HG03457 (cell line): ENCODE measurements at regions not wholly inside any gene's neighbourhood (a gene's known extent, or its start where the extent isn't known, plus 50 kb on each side); places are given as distances from the start of the nearest gene placed in this dataset.
"Not testable (repeated sequence)": the region's sequence is repeated elsewhere in the genome, so short reads cannot be mapped to it uniquely, and the experiment has no call there.

Experiments
- ATAC-seq: cut with Tn5 transposase; IDR thresholded peaks from one replicate; pipeline ENCODE4 v1.9.1; 2021; ENCODE audit warnings: moderate number of reproducible peaks; ENCODE audit not compliant: unreplicated experiment

- no peak for ATAC-seq
Measured at GRCh38 chr13:81382246-81382645, 1041.3 kb upstream of the SPRY2 start.

DNA sequence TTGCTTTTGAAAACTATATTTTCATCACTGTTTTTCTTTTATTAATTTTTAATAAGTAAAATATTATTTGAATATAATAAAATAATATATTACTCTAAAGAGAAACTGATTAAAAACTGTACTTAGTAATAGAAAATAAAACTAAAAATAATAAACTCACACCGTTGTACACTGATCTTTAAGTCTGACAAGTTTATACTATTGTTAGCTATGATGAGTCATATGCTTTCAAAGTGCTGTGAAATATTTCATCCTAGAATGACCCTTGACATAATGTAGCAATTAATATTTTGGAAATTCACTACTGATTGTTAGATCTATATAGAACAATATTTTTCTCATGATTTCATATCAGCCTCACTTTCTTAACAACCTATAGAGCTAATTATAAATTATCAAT lies 1040.6 kb upstream of the SPRY2 start:
- ATAC-seq = no peak

GRCh38 chr13:81379183-81379582 lies 1038.3 kb upstream of the SPRY2 start:
- no peak for ATAC-seq

- ATAC-seq = no peak
Measured at GRCh38 chr13:81377921-81378320, 1037.0 kb upstream of the SPRY2 start.

- ATAC-seq = no peak
Measured at GRCh38 chr13:81375709-81376108, 1034.8 kb upstream of the SPRY2 start.

DNA sequence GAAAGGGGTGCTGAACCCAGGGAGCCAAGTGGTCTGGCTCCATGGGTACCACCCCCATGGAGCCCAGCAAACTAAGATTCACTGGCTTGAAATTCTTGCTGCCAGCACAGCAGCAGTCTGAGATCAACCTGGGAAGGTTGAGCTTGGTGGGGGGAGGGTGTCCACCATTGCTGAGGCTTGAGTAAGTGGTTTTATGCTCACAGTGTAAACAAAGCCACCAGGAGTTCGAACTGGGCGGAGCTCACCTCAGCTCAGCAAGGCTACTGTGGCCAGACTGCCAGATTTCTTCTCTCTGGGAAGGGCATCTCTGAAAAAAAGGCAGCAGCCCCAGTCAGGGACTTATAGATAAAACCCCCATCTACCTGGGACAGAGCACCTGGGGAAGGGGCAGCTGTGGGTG lies 1021.8 kb upstream of the SPRY2 start:
- ATAC-seq = not testable (repeated sequence)

DNA sequence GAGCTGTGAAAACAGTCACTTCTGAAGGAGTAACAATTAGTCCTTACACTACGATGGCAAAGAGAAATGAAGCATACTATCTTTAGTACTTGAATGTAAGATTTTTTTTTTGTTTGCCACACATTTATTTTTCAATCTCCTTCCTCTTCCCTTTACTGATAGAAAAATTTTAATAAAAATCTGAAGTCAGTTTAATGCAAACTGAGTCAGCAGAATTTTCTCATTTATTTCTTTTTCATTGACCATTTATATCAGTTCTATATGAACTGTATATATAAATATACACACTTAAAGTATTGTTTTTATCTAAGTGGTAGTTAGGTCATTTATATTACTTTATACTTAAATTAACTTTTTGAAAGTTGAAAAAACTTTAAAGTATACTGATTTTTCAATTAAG lies 1009.1 kb upstream of the SPRY2 start:
- no peak for ATAC-seq

DNA sequence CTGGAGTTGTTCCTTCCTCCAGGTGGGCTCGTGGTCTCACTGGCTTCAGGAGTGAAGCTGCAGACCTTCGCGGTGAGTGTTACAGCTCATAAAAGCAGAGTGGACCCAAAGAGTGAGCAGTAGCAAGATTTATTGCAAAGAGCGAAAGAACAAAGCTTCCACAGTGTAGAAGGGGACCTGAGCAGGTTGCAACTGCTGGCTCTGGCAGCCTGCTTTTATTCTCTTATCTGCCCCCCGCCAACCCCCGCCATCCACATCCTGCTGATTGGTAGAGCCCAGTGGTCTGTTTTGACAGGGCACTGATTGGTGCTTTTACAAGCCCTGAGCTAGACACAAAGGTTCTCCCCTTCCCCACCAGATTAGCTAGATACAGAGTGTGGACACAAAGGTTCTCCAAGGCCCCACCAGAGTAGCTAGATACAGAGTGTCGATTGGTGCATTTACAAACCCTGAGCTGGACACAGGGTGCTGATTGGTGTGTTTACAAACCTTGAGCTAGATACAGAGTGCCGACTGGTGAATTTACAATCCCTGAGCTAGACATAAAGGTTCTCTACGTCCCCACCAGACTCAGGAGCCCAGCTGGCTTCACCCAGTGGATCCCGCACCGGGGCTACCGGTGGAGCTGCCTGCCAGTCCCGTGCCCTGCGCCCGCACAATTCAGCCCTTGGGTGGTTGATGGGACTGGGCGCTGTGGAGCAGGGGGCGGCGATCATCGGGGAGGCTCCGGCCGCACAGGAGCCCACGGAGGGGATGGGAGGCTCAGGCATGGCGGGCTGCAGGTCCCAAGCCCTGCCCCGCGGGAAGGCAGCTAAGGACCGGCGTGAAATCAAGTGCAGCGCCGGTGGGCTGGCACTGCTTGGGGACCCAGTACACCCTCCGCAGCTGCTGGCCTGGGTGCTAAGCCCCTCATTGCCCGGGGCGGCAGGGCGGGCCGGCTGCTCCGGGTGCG lies 999.5 kb upstream of the SPRY2 start:
- ATAC-seq = not testable (repeated sequence)

- not testable (repeated sequence) for ATAC-seq
Measured at GRCh38 chr13:81339666-81340065, 998.7 kb upstream of the SPRY2 start.

DNA sequence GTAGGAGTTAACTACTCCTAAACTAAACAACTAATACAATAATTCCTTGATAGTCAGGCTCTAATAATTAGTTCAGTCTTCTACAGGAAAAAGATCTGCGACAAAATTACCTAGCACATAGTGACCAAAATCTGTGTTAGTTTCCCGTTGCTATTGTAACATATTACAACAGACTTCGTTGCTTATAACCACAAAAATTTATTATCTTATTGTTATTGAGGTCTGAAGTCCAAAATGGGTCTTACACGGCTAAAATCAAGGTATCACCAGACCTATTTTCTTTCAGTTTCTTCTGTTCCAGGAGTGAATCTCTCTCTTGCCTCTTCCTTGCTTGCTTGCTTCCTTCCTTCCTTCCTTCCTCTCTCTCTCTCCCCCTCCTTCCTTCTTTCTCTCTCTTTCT lies 993.6 kb upstream of the SPRY2 start:
- no peak for ATAC-seq

GRCh38 chr13:81326913-81327312 lies 986.0 kb upstream of the SPRY2 start:
- no peak for ATAC-seq

- no peak for ATAC-seq
Measured at GRCh38 chr13:81320516-81320915, 979.6 kb upstream of the SPRY2 start.

GRCh38 chr13:81319351-81319750 lies 978.4 kb upstream of the SPRY2 start:
- ATAC-seq = no peak

DNA sequence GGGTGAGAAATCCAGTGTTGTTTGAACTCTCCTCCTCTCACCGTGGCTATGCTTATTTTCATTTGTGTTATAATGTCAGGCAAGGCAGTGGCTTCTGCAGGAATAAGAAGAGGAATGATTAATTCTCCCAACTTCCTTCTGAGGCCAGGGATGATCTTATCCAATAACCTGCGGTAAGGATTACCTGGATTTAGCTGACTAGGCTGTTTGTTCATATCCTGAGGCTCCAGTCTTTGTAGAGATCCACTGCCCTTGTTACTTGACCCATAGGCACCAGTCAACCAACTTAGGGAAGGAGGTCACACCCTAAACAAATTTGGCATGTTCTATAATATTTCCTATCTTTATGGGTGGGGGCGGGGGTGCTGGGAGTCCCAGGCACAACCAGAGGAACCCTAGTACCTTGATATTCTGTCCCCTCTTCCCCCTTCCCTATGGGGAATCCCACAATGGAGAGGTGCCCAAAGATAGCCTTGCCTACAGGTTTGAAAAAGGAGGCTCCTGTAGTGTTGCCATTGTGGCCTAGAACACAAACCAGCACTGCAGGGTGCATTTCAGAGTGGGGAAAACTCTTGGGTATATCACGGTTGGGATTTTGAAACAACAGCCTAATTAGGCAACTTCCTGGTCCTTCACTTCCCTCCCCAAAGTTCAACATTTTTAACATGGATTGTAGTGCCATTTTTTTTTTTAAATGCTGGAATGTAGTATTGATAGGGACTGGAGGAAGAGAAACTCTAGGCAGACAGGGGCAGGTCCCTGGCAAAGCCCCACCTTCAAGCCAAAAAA lies 977.5 kb upstream of the SPRY2 start:
- ATAC-seq = no peak

GRCh38 chr13:81314461-81314860 lies 973.5 kb upstream of the SPRY2 start:
- ATAC-seq = no peak

- no peak for ATAC-seq
Measured at GRCh38 chr13:81305928-81306327, 965.0 kb upstream of the SPRY2 start.

GRCh38 chr13:81304121-81304659 lies 963.3 kb upstream of the SPRY2 start:
- ATAC-seq = no peak

GRCh38 chr13:81302677-81303076 lies 961.8 kb upstream of the SPRY2 start:
- ATAC-seq = no peak

DNA sequence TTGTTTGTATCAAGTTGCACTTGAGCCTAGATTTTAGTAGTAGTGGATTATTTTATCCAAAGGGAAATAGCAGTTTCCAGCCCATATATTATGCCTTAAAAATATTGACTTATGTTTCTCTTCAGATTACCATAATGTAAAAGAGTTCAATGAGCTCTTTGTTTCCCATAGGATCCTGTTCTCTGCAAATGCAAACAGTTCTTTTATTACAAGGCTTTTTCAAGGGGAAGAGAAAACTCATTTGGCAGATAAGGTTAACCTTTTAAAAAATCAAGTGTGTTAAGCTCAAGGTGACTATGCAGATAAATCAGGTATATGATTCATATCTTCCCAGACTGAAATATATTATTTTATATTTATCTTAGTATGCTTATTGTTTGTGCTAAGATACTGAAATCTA lies 961.2 kb upstream of the SPRY2 start:
- ATAC-seq = no peak

- no peak for ATAC-seq
Measured at GRCh38 chr13:81295177-81295576, 954.3 kb upstream of the SPRY2 start.

DNA sequence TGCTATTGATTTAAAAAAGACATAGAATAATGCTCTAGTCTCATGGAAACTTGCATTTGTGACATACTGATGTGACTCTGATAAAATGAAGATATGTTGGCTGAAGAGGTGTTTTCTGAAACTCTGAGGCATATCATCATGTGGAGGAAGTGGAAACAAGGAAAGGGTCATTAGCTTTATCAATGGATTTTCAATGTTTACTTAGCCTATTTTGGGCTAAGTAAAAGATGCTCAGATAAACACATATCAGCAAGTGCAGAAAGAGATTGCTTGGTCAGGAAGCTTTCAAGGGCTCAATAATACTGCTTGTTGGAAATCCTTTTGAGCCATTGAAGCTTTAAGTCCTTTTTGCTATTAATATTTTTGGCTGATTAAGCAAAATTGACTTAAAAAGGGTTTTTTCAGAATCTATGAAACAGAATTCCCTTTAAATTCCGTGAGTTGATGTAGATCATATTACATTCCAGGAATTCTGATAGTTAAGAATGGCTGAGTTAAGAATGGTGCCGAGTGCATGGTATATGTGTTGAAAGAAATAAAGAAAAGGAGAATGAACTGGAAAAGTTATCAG lies 952.8 kb upstream of the SPRY2 start:
- no peak for ATAC-seq
